Caco-2 (cell line): ENCODE measurements at regions not wholly inside any gene's neighbourhood (a gene's known extent, or its start where the extent isn't known, plus 50 kb on each side); places are given as distances from the start of the nearest gene placed in this dataset.

Experiments used
- BruUV-seq: library from RNA; stranded (reverse); fragments of 400-500 nt; replicated peaks from 2 replicates; lab custom pipeline; 2021; lab: Mats Ljungman, UMichigan
- CTCF ChIA-PET: fragments of 300-600 bp; sonication (Branson Sonifier 250); formaldehyde crosslinking; loops from one replicate; lab custom pipeline; 2022; ENCODE audit warnings: antibody characterized with exemption; lab: Charles Lee
- POLR2A ChIA-PET: fragments of 300-600 bp; sonication (Branson Sonifier 250); formaldehyde crosslinking; loops from one replicate; lab custom pipeline; 2022; ENCODE audit warnings: antibody characterized with exemption; lab: Charles Lee
- DNase-seq, 2 experiments: peaks; one replicate each; pipeline versions ENCODE4 v3.0.0 to v3.0.0-alpha.2; 2020 to 2022
- H3K27me3 ChIP-seq: replicated peaks from 2 replicates; pipeline ENCODE4 v1.6.0; 2011; ENCODE audit warnings: low read length; ENCODE audit not compliant: control insufficient read depth, insufficient read depth
- H3K36me3 ChIP-seq: 2 replicates; pipeline ENCODE4 v1.5.1; 2011; ENCODE audit warnings: low read length; ENCODE audit not compliant: control insufficient read depth, insufficient read depth
- H3K4me1 ChIP-seq: fragments of 250-450 bp; sonication (Bioruptor Pico); 2 replicates; pipeline ENCODE4 v1.5.1; 2020; ENCODE audit warnings: mild to moderate bottlenecking
- H3K4me3 ChIP-seq: 2 replicates; pipeline ENCODE4 v1.5.1; 2011; ENCODE audit warnings: low read depth, mild to moderate bottlenecking, control low read depth, low read length
- H3K9me3 ChIP-seq: fragments of 250-450 bp; sonication (Bioruptor Pico); 2 replicates; pipeline ENCODE4 v1.5.1; 2020; ENCODE audit warnings: mild to moderate bottlenecking, moderate library complexity
- H3K27ac Mint-ChIP-seq: one replicate; pipeline ENCODE4 v1.8.0; 2022; ENCODE audit warnings: mixed read lengths; ENCODE audit not compliant: unreplicated experiment
- H3K27me3 Mint-ChIP-seq: one replicate; pipeline ENCODE4 v1.8.0; 2022; ENCODE audit warnings: mixed read lengths; ENCODE audit not compliant: insufficient read depth, unreplicated experiment
- H3K36me3 Mint-ChIP-seq: one replicate; pipeline ENCODE4 v1.8.0; 2022; ENCODE audit warnings: mild to moderate bottlenecking, mixed read lengths; ENCODE audit not compliant: insufficient read depth, unreplicated experiment
- H3K4me1 Mint-ChIP-seq: one replicate; pipeline ENCODE4 v1.8.0; 2022; ENCODE audit warnings: low read depth, mixed read lengths; ENCODE audit not compliant: unreplicated experiment
- H3K4me3 Mint-ChIP-seq: one replicate; pipeline ENCODE4 v1.8.0; 2022; ENCODE audit warnings: mild to moderate bottlenecking, moderate library complexity, mixed read lengths; ENCODE audit not compliant: unreplicated experiment
- H3K9me3 Mint-ChIP-seq: one replicate; pipeline ENCODE4 v1.8.0; 2022; ENCODE audit warnings: mixed read lengths; ENCODE audit not compliant: unreplicated experiment
- CTCF ChIP-seq, 2 experiments: fragments of 200-600 bp in 1 of 2; IDR thresholded peaks; 1 replicate in 1 of 2; 2 replicates in 1 of 2; pipeline versions ENCODE4 v1.5.1 to v1.8.0; 2011 to 2022; ENCODE audit warnings: antibody characterized with exemption in 1 of 2, control low read depth in 1 of 2, inconsistent platforms in 1 of 2, low read depth in 1 of 2, low read length in 1 of 2, mild to moderate bottlenecking in 1 of 2, moderate library complexity in 1 of 2; ENCODE audit not compliant: insufficient read depth in 1 of 2, severe bottlenecking in 1 of 2, unreplicated experiment in 1 of 2
- intact Hi-C: fragments of 100-400 bp; cut with micrococcal nuclease; formaldehyde crosslinking; loops from one replicate; pipeline ENCODE4 v1.10.0; 2022; ENCODE audit not compliant: unreplicated experiment

- no peak overlapping the region for H3K4me3 Mint-ChIP-seq
These were observed 51.0 kb upstream of the EGFLAM start for GRCh38 chr5:38207343-38207742.

GRCh38 chr5:38202741-38203140 lies 55.6 kb upstream of the EGFLAM start:
- CTCF ChIA-PET: no interaction called here
- H3K27me3 Mint-ChIP-seq: peaks cover 16% of the 10 kb centered on the region

More at GRCh38 chr5:38207343-38207742, 51.0 kb upstream of the EGFLAM start:
- peaks cover 10% of the 10 kb centered on the region for H3K27me3 Mint-ChIP-seq
- TF ChIP-seq CTCF (IDR thresholded peaks at IDR 0.05; ENCODE audit: insufficient read depth in 1 of 2, low read depth in 1 of 2, low read length in 1 of 2, severe bottlenecking in 1 of 2, unreplicated experiment in 1 of 2): no peak
- no peaks in the 10 kb centered on the region for H3K36me3 Mint-ChIP-seq
- intact Hi-C loops: no loop called here
- peaks cover 7% of the 10 kb centered on the region for H3K4me1 Mint-ChIP-seq
- no peaks in the 10 kb centered on the region for H3K36me3 ChIP-seq
- POLR2A ChIA-PET: no interaction called here
- no TSS peak for BruUV-seq
- no peaks in the 10 kb centered on the region for H3K9me3 ChIP-seq
- H3K4me3 ChIP-seq: no peak overlapping the region
- no peaks in the 10 kb centered on the region for H3K4me1 ChIP-seq
- DNase-seq: peak in 1 of 2 experiments; percentile 18
- H3K27me3 ChIP-seq: no peaks in the 10 kb centered on the region
- H3K27ac Mint-ChIP-seq: no peak overlapping the region
- CTCF ChIA-PET: no interaction called here
- no peaks in the 10 kb centered on the region for H3K9me3 Mint-ChIP-seq

GRCh38 chr5:38200872-38201557 lies 57.3 kb upstream of the EGFLAM start:
- Histone ChIP-seq H3K4me3 (no peak overlapping the region), H3K4me1 (no peaks in the 10 kb centered on the region), H3K36me3 (no peaks in the 10 kb centered on the region), H3K9me3 (no peaks in the 10 kb centered on the region), H3K27me3 (no peaks in the 10 kb centered on the region)
- POLR2A ChIA-PET: no interaction called here
- no peak overlapping the region for H3K4me3 Mint-ChIP-seq
- no peak overlapping the region for H3K27ac Mint-ChIP-seq
- CTCF ChIA-PET: no interaction called here
- no peak for DNase-seq
- no peaks in the 10 kb centered on the region for H3K4me1 Mint-ChIP-seq
- no TSS peak for BruUV-seq
- peaks cover 14% of the 10 kb centered on the region for H3K27me3 Mint-ChIP-seq
- no peaks in the 10 kb centered on the region for H3K36me3 Mint-ChIP-seq
- intact Hi-C loops: no loop called here
- peaks cover 10% of the 10 kb centered on the region for H3K9me3 Mint-ChIP-seq
- TF ChIP-seq CTCF (IDR thresholded peaks at IDR 0.05; ENCODE audit: insufficient read depth in 1 of 2, low read depth in 1 of 2, low read length in 1 of 2, severe bottlenecking in 1 of 2, unreplicated experiment in 1 of 2): no peak

More at GRCh38 chr5:38202741-38203140, 55.6 kb upstream of the EGFLAM start:
- Histone ChIP-seq H3K27me3 (no peaks in the 10 kb centered on the region), H3K36me3 (no peaks in the 10 kb centered on the region), H3K9me3 (no peaks in the 10 kb centered on the region), H3K4me3 (no peak overlapping the region), H3K4me1 (no peaks in the 10 kb centered on the region)
- POLR2A ChIA-PET: no interaction called here
- Mint-ChIP-seq H3K9me3 (peaks cover 10% of the 10 kb centered on the region), H3K4me3 (no peak overlapping the region), H3K4me1 (no peaks in the 10 kb centered on the region), H3K36me3 (no peaks in the 10 kb centered on the region), H3K27ac (no peak overlapping the region)
- intact Hi-C loops: no loop called here
- BruUV-seq: no TSS peak
- TF ChIP-seq CTCF (IDR thresholded peaks at IDR 0.05; ENCODE audit: insufficient read depth in 1 of 2, low read depth in 1 of 2, low read length in 1 of 2, severe bottlenecking in 1 of 2, unreplicated experiment in 1 of 2): no peak
- DNase-seq: no peak
